ENCODE measurements at regions not wholly inside any gene's neighbourhood (a gene's known extent, or its start where the extent isn't known, plus 50 kb on each side); places are given as distances from the start of the nearest gene placed in this dataset.

DNA sequence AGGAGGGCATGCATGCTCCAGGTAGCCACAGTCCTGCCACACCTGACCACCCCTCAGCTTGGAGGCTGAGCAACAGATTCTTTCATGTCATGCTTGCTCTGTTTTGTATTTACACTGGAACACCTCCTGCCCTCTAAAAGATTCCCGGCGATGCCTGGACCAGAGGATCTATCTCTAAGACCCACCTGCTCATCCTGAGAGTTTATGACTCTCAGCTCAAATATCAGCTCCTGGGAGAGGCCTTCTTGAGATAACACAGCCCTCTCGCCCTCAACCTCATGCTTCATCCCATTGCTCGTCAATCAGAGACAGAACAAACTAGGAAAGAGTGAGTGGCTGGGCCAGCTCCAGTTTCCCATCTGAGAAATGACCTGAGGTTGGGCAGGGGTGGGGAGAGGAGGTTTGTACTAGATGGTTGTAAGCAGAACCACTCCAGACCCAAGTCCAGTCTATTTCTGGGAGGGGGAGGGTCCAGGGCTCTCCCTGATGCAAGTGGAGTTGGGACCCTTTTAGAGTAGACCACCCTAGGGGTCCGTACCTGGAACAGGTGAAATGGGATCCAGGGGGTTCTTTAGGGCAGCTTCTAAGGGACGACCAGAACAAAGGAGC lies 524.5 kb downstream of the MATN1 start:
- Histone ChIP-seq H3K27ac (ENCODE audit: insufficient read depth, low read length, poor library complexity, severe bottlenecking) (no peak overlapping the region), H3K36me3 (ENCODE audit: control insufficient read depth, insufficient read depth, low read length) (no peaks in the 10 kb centered on the region), H3K4me3 (ENCODE audit: insufficient read depth, low read depth, low read length, poor library complexity, severe bottlenecking) (no peak overlapping the region), H3K9me3 (ENCODE audit: control insufficient read depth, low read length) (no peaks in the 10 kb centered on the region), H3K4me1 (ENCODE audit: control insufficient read depth, insufficient read depth, low read length, poor library complexity, severe bottlenecking) (no peaks in the 10 kb centered on the region), H3K27me3 (replicated peaks; ENCODE audit: control insufficient read depth, insufficient read depth, low read length, poor library complexity, severe bottlenecking) (peaks cover 2% of the 10 kb centered on the region)
- no peak for DNase-seq

DNA sequence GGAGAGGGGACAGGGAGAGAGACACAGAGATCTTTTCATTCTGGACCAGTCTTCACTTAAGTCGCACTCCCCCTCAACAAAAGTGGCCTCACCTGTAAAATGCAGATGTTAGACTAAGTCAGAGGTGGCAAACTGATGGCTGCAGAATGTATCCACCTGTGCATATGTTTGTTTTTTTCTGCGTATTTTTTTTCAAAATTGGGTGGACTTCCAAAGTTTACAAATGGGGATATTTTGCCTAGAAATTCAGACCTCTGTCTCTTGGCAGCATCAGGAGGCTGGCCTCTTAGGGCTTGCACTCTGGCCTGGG lies 525.0 kb downstream of the MATN1 start:
- Histone ChIP-seq H3K4me3 (ENCODE audit: insufficient read depth, low read depth, low read length, poor library complexity, severe bottlenecking) (no peak overlapping the region), H3K27ac (ENCODE audit: insufficient read depth, low read length, poor library complexity, severe bottlenecking) (no peak overlapping the region), H3K27me3 (replicated peaks; ENCODE audit: control insufficient read depth, insufficient read depth, low read length, poor library complexity, severe bottlenecking) (peaks cover 2% of the 10 kb centered on the region), H3K4me1 (ENCODE audit: control insufficient read depth, insufficient read depth, low read length, poor library complexity, severe bottlenecking) (no peaks in the 10 kb centered on the region), H3K36me3 (ENCODE audit: control insufficient read depth, insufficient read depth, low read length) (no peaks in the 10 kb centered on the region), H3K9me3 (ENCODE audit: control insufficient read depth, low read length) (no peaks in the 10 kb centered on the region)
- no peak for DNase-seq

DNA sequence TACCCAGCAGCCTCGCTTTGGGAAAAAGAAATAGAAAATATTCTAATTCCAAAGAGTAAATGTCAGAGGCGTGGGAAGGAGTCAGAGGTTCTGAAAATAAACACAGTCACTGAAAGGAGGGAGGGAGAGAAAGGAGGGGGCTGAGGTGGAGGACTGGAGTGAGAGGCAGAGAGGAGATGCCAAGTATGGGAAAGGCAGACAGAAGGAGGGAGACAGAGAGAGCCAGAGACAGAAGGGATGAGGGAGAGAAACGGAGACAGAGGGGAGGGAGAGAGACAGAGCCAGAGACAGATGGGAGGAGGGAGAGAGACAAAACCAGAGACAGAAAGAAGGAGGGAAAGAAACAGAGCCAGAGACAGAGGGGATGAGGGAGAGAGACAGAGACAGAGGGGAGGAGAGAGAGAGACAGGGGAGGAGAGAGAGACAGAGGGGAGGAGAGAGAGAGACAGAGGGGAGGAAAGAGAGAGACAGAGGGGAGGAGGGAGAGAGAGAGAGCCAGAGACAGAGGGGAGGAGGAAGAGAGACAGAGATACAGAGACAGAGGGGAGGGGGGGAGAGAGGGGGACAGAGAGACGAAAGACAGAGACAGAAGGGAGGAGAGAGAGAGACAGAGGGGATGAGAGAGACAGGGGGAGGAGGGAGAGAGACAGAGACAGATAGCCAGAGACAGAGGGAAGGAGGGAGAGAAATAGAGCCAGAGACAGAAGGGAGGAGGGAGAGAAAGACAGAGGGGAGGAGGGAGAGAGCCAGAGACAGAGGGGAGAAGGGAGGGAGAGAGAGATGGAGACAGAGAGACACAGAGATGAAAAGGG lies 525.5 kb downstream of the MATN1 start:
- DNase-seq, result no peak
- H3K4me3 ChIP-seq (ENCODE audit: insufficient read depth, low read depth, low read length, poor library complexity, severe bottlenecking), result no peak overlapping the region
- H3K9me3 ChIP-seq (ENCODE audit: control insufficient read depth, low read length), result no peaks in the 10 kb centered on the region
- no peaks in the 10 kb centered on the region for H3K4me1 ChIP-seq (ENCODE audit: control insufficient read depth, insufficient read depth, low read length, poor library complexity, severe bottlenecking)
- H3K27ac ChIP-seq (ENCODE audit: insufficient read depth, low read length, poor library complexity, severe bottlenecking), result no peak overlapping the region
- H3K36me3 ChIP-seq (ENCODE audit: control insufficient read depth, insufficient read depth, low read length), result no peaks in the 10 kb centered on the region
- H3K27me3 ChIP-seq (replicated peaks; ENCODE audit: control insufficient read depth, insufficient read depth, low read length, poor library complexity, severe bottlenecking), result peaks cover 2% of the 10 kb centered on the region

DNA sequence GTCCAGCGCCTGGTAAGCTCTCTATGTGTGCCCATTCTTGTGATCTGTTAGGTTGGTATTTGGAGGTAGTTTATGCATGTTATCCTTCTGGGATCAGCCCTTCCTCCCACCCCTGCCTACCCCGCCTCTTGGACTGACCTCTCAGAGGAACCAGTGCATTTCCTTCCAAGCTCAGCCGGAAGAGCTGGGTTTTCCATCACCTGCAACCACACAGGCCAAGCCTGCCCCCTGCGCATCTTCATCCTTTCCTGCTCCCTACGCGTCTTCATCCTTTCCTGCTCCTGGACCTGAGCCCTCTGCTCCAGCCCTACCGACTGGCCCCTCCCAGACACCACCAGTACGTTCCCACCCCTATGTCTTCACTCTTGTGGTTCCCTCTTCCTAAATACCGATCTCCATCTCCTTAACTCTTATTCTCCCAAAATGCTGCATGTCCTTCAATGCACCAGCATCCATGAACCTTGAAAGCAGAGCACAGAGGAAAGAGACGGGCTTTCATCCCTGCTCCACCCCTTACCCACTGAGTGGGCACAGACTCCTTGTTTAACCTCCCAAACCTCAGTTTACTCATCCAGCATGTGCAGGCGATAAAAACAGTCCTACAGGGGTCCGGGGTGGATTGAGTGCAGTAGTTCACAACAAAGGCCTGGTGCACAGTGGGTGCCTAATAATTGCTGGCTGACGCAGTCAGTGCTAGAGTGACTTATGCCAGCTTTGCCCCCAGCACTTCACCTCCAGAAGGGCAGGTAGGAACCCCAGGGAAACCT lies 526.3 kb downstream of the MATN1 start:
- Histone ChIP-seq H3K4me3 (ENCODE audit: insufficient read depth, low read depth, low read length, poor library complexity, severe bottlenecking) (no peak overlapping the region), H3K27me3 (replicated peaks; ENCODE audit: control insufficient read depth, insufficient read depth, low read length, poor library complexity, severe bottlenecking) (peaks cover 2% of the 10 kb centered on the region), H3K36me3 (ENCODE audit: control insufficient read depth, insufficient read depth, low read length) (no peaks in the 10 kb centered on the region), H3K9me3 (ENCODE audit: control insufficient read depth, low read length) (no peaks in the 10 kb centered on the region), H3K4me1 (ENCODE audit: control insufficient read depth, insufficient read depth, low read length, poor library complexity, severe bottlenecking) (peaks cover 4% of the 10 kb centered on the region), H3K27ac (ENCODE audit: insufficient read depth, low read length, poor library complexity, severe bottlenecking) (no peak overlapping the region)
- DNase-seq, result no peak

DNA sequence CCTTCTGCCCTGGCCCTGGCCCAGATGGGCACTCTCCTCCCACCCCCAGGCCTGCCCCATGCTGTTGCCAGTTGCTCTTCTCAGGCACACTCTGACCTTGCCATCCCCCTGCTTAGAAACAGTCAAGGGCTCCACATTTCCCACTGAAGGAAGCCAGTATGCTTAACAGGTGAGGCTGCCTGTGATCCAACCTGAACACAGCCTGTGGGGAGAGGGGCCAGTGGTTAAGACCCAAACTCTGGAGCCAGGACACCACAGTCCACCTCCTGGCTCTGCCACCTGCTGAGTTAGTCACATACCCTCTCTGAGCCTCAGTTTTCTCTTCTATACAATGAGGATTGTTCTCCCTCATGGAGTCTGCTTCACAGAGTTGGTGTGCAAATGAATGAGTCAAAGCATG lies 526.9 kb downstream of the MATN1 start:
- Histone ChIP-seq H3K9me3 (ENCODE audit: control insufficient read depth, low read length) (no peaks in the 10 kb centered on the region), H3K27me3 (replicated peaks; ENCODE audit: control insufficient read depth, insufficient read depth, low read length, poor library complexity, severe bottlenecking) (peaks cover 2% of the 10 kb centered on the region), H3K4me1 (ENCODE audit: control insufficient read depth, insufficient read depth, low read length, poor library complexity, severe bottlenecking) (peaks cover 4% of the 10 kb centered on the region), H3K36me3 (ENCODE audit: control insufficient read depth, insufficient read depth, low read length) (no peaks in the 10 kb centered on the region), H3K4me3 (ENCODE audit: insufficient read depth, low read depth, low read length, poor library complexity, severe bottlenecking) (no peak overlapping the region), H3K27ac (ENCODE audit: insufficient read depth, low read length, poor library complexity, severe bottlenecking) (no peak overlapping the region)
- no peak for DNase-seq

DNA sequence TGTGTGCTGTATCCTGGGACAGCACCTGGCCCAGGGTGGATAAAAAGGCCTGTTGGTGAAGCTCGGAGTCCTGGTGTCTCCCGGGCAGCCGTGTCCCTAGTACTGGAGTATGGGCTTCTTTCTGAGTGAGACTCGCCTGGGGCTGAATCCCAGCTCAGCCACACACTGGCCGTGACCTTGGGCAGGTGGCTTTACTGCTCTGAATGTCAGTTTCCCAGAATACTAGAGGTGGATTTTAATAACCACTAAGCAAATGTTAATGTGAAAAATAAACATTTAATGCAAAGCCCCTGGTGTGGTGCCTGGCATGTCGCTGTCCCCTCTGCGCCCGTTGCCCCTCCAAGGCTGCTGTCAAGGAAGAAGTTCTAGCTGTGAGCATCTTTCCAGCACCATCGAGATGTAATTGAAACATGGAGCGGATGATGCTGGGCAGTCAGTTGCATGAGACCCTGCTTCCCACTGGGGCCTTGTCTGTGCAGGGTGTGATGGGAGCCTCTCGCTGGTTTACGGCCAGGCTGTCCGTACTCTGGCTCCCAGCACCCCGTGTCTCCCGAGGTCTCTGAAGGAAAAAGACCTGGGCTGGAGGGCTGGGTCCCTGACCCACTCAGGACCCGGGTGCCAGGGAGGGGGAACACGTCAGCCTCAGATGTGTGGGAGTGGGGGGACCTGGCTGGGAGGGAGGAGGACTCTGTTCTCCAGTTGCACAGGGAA lies 527.8 kb downstream of the MATN1 start:
- DNase-seq, result no peak
- Histone ChIP-seq H3K27ac (ENCODE audit: insufficient read depth, low read length, poor library complexity, severe bottlenecking) (no peak overlapping the region), H3K27me3 (replicated peaks; ENCODE audit: control insufficient read depth, insufficient read depth, low read length, poor library complexity, severe bottlenecking) (peaks cover 2% of the 10 kb centered on the region), H3K9me3 (ENCODE audit: control insufficient read depth, low read length) (no peaks in the 10 kb centered on the region), H3K4me3 (ENCODE audit: insufficient read depth, low read depth, low read length, poor library complexity, severe bottlenecking) (no peak overlapping the region), H3K36me3 (ENCODE audit: control insufficient read depth, insufficient read depth, low read length) (no peaks in the 10 kb centered on the region), H3K4me1 (ENCODE audit: control insufficient read depth, insufficient read depth, low read length, poor library complexity, severe bottlenecking) (peaks cover 11% of the 10 kb centered on the region)

DNA sequence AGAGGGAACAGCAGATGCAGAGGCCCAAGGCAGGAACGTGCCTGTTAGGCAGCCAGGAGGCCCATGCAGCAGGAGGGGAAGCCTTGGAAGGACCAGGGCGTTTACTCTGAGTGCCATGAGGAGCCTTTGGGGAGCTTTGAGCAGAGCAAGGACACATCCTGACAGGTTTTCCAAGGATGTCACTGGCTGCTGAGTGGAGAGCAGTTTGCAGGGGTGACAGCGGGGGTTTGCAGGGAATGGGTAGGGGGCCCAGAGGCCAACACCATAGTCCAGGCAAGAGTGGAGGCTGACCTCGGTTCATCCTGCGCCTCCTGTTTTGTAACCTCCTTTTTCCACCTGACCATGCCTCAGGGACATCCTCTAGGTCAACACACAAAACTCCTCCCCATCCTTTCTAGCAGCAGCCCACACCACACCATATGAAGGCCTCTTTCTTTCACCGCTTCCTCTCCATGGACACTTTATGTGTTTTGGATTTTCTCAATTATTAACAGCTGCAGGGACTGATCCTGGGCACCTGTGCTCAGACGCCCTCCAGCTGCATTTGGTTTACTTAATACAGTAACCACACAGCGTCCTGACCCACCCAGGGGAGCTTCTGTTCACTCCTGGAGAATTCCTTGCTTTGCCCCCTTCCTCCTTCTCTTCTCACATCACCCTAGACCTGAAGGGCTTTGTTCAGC lies 528.5 kb downstream of the MATN1 start:
- DNase-seq, result no peak
- no peaks in the 10 kb centered on the region for H3K9me3 ChIP-seq (ENCODE audit: control insufficient read depth, low read length)
- no peak overlapping the region for H3K4me3 ChIP-seq (ENCODE audit: insufficient read depth, low read depth, low read length, poor library complexity, severe bottlenecking)
- H3K27me3 ChIP-seq (replicated peaks; ENCODE audit: control insufficient read depth, insufficient read depth, low read length, poor library complexity, severe bottlenecking), result peaks cover 2% of the 10 kb centered on the region
- no peaks in the 10 kb centered on the region for H3K36me3 ChIP-seq (ENCODE audit: control insufficient read depth, insufficient read depth, low read length)
- peaks cover 18% of the 10 kb centered on the region for H3K4me1 ChIP-seq (ENCODE audit: control insufficient read depth, insufficient read depth, low read length, poor library complexity, severe bottlenecking)
- no peak overlapping the region for H3K27ac ChIP-seq (ENCODE audit: insufficient read depth, low read length, poor library complexity, severe bottlenecking)

DNA sequence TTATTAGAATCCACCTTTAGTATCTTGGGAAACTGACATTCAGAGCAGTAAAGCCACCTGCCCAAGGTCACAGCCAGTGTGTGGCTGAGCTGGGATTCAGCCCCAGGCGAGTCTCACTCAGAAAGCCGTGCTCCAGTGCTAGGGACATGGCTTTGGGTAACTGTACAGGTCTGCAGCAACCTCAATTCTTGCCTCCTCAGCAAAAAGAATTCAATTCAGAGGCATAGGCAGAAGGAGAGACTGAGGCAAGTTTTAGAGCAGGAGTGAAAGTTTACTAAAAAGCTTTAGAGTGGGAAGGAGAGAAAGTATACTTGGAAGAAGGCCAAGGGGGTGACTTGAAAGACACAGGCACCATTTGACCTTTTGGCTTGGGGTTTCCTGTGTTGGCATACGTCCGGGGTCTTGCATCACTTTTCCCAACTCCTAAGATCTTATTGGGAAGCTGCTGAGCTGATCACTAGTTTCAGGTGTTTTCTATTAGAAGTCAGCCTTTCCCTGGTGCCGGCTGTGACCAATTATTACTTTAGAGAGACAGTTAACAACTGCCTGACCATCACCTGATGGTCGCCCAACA lies 529.3 kb downstream of the MATN1 start:
- Histone ChIP-seq H3K9me3 (ENCODE audit: control insufficient read depth, low read length) (no peaks in the 10 kb centered on the region), H3K4me3 (ENCODE audit: insufficient read depth, low read depth, low read length, poor library complexity, severe bottlenecking) (no peak overlapping the region), H3K36me3 (ENCODE audit: control insufficient read depth, insufficient read depth, low read length) (no peaks in the 10 kb centered on the region), H3K4me1 (ENCODE audit: control insufficient read depth, insufficient read depth, low read length, poor library complexity, severe bottlenecking) (peaks cover 25% of the 10 kb centered on the region), H3K27ac (ENCODE audit: insufficient read depth, low read length, poor library complexity, severe bottlenecking) (no peak overlapping the region), H3K27me3 (replicated peaks; ENCODE audit: control insufficient read depth, insufficient read depth, low read length, poor library complexity, severe bottlenecking) (peaks cover 2% of the 10 kb centered on the region)
- no peak for DNase-seq

DNA sequence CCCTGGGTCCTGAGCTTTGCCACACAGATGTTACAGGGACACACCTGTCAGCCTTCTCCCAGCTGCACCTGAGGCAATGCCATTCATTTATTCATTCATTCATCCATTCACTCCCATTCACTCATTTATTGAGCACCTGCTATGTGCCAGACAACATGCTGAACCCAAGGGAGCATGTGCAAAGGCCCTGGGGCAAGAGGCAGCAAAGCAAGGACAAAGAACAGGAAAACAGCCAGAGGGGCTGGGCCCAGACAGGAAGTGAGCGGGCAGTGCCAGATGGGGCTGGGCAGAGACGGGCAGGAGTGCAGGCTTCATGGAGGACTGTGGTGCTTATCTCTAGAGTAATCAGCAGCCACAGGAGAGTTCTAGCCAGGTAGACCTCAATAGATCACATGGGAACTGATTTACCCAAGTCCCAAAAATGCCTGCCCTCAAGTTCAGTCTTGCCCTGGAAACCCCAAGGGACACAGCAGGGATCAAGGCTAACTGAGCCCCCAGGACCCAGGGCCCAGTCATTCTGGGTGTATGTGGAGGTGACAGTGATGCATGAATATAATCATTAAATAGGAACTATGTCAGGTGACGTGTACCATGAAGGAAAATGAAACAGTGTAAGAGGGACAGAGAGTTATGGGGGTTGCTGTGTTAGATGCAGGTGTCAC lies 530.3 kb downstream of the MATN1 start:
- H3K27ac ChIP-seq (ENCODE audit: insufficient read depth, low read length, poor library complexity, severe bottlenecking), result no peak overlapping the region
- H3K4me1 ChIP-seq (ENCODE audit: control insufficient read depth, insufficient read depth, low read length, poor library complexity, severe bottlenecking), result peaks cover 28% of the 10 kb centered on the region
- no peaks in the 10 kb centered on the region for H3K9me3 ChIP-seq (ENCODE audit: control insufficient read depth, low read length)
- H3K4me3 ChIP-seq (ENCODE audit: insufficient read depth, low read depth, low read length, poor library complexity, severe bottlenecking), result no peak overlapping the region
- no peak for DNase-seq
- H3K27me3 ChIP-seq (replicated peaks; ENCODE audit: control insufficient read depth, insufficient read depth, low read length, poor library complexity, severe bottlenecking), result peaks cover 2% of the 10 kb centered on the region
- no peaks in the 10 kb centered on the region for H3K36me3 ChIP-seq (ENCODE audit: control insufficient read depth, insufficient read depth, low read length)
